Keratinocyte (primary cell): ENCODE measurements at regions not wholly inside any gene's neighbourhood (a gene's known extent, or its start where the extent isn't known, plus 50 kb on each side); places are given as distances from the start of the nearest gene placed in this dataset.

ENCODE experiments used
- EZH2 ChIP-seq: IDR thresholded peaks from one replicate; pipeline ENCODE4 v1.6.1; 2012; ENCODE audit warnings: inconsistent platforms, mild to moderate bottlenecking, low read length, moderate library complexity
- TF ChIP-seq, protein P1 (sequence below), 3 experiments: IDR thresholded peaks in 1 of 3; conservative IDR thresholded peaks in 1 of 3; optimal IDR thresholded peaks in 1 of 3; 2 replicates in 2 of 3; 3 replicates in 1 of 3; pipeline versions ENCODE3 to v1.5.1; 2011; ENCODE audit warnings: low read length in 3 of 3, mild to moderate bottlenecking in 3 of 3, moderate library complexity in 2 of 3, control low read depth in 1 of 3, inconsistent platforms in 1 of 3; ENCODE audit not compliant: insufficient read depth in 2 of 3; ENCODE audit errors: extremely low read depth in 1 of 3

DNA sequence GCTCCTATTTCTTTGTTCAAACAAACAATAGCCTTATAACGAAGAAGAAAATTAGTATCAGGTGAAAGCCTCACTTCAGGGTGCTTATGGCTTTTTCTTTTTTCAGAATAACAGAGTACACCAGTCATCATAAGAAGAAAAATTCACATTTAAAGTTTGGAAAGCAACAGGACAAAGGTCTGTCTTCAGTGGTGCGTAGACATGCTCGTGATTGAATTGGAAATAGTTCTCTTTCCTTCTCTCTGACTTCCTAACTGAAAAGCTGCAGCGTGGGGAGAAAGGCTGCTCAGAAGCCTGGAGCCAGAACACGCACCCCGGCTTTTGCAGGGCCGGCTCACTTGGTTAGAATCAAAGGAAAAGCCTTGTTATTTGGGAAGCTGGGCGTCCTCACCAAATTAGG lies 127.6 kb upstream of the ZNF516 start:
- TF ChIP-seq, protein P1, sequence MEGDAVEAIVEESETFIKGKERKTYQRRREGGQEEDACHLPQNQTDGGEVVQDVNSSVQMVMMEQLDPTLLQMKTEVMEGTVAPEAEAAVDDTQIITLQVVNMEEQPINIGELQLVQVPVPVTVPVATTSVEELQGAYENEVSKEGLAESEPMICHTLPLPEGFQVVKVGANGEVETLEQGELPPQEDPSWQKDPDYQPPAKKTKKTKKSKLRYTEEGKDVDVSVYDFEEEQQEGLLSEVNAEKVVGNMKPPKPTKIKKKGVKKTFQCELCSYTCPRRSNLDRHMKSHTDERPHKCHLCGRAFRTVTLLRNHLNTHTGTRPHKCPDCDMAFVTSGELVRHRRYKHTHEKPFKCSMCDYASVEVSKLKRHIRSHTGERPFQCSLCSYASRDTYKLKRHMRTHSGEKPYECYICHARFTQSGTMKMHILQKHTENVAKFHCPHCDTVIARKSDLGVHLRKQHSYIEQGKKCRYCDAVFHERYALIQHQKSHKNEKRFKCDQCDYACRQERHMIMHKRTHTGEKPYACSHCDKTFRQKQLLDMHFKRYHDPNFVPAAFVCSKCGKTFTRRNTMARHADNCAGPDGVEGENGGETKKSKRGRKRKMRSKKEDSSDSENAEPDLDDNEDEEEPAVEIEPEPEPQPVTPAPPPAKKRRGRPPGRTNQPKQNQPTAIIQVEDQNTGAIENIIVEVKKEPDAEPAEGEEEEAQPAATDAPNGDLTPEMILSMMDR (optimal IDR thresholded peaks at IDR 0.05 in 1 of 3, IDR thresholded peaks at IDR 0.05 in 1 of 3, conservative IDR thresholded peaks at IDR 0.05 in 1 of 3; ENCODE audit: extremely low read depth in 1 of 3, insufficient read depth in 2 of 3, low read length in 3 of 3) = no peak
- TF ChIP-seq EZH2 = no peak
